ENCODE measurements at regions not wholly inside any gene's neighbourhood (a gene's known extent, or its start where the extent isn't known, plus 50 kb on each side); places are given as distances from the start of the nearest gene placed in this dataset.

DNA sequence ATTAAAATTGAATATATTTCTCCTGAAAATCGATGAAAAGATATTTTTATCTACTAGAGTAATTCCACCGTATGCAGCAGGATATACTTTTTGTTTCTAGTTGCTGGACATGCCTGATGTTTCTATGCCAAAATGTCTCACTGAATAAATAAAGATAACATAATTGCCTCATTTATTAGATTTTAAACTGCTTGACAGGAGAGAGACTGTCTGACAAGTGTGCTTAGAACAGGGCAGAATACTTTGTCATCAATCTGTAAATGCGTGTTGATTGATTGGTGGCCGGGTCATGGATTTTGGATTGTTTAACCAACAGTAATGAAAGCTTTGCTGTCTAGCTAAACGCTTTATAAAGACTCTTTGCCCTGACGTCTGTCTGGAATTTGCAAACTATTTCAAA is 339.0 kb downstream of the CHRM3 start:
- TF ChIP-seq EZH2 (IDR thresholded peaks at IDR 0.05; ENCODE audit: insufficient read depth, poor library complexity, severe bottlenecking) = no peak
- no peak for TF ChIP-seq EZH2phosphoT487 (IDR thresholded peaks at IDR 0.05; ENCODE audit: insufficient read depth, low read depth)

All from GM23248 (cell line).